Gastrocnemius medialis (tissue), 4 donors: ENCODE measurements at regions not wholly inside any gene's neighbourhood (a gene's known extent, or its start where the extent isn't known, plus 50 kb on each side); places are given as distances from the start of the nearest gene placed in this dataset.

Experiments used
- POLR2A ChIP-seq, 2 donors: fragments of 450-650 bp; IDR thresholded peaks; one replicate each; pipeline ENCODE4 v1.6.1; 2017; ENCODE audit warnings: antibody characterized with exemption in 2 of 2, mild to moderate bottlenecking in 2 of 2, moderate library complexity in 2 of 2
- TF ChIP-seq, protein P1 (sequence below), 5 experiments: fragments of 450-650 bp in 3 of 5; fragments of 200-600 bp in 2 of 5; sonication (generic) in 2 of 5; IDR thresholded peaks in 4 of 5; conservative IDR thresholded peaks in 1 of 5; 1 replicate in 4 of 5; 2 replicates in 1 of 5; pipeline ENCODE4 v1.5.1; 2016 to 2019; ENCODE audit warnings: antibody characterized with exemption in 5 of 5, mild to moderate bottlenecking in 3 of 5, moderate library complexity in 3 of 5

DNA sequence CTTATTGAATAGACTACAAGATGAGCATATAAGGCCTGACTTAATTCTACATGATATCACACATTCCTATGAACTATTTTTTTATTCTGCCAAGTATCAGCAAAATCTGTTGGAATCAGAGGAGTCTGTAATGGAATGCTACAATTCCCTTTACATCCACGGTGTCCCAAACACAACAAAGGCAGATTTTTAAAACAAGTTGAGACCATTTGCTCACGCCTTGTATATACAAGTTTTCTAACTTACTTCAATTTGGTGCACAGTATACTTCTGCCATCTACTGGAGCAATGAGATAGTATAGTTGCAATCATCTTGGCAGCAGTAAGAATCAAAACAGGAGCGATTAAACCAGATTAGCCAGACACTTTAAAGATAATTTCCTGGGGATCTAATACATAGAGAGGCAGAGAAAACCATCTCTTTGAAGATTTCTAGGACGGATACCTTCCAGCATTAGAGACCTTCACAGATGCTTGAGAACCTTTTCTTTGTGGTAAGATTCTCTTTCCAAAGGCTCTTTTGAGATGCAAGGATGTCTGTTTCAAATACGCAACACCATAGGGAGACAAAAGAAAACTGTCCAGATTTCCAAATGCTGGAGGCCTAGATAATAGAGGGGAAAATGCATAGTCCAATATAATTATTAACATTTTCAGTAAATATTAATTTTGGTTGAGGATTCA is 302.0 kb upstream of the MIR17HG start:
- TF ChIP-seq, protein P1, sequence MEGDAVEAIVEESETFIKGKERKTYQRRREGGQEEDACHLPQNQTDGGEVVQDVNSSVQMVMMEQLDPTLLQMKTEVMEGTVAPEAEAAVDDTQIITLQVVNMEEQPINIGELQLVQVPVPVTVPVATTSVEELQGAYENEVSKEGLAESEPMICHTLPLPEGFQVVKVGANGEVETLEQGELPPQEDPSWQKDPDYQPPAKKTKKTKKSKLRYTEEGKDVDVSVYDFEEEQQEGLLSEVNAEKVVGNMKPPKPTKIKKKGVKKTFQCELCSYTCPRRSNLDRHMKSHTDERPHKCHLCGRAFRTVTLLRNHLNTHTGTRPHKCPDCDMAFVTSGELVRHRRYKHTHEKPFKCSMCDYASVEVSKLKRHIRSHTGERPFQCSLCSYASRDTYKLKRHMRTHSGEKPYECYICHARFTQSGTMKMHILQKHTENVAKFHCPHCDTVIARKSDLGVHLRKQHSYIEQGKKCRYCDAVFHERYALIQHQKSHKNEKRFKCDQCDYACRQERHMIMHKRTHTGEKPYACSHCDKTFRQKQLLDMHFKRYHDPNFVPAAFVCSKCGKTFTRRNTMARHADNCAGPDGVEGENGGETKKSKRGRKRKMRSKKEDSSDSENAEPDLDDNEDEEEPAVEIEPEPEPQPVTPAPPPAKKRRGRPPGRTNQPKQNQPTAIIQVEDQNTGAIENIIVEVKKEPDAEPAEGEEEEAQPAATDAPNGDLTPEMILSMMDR (IDR thresholded peaks at IDR 0.05 in 4 of 5, conservative IDR thresholded peaks at IDR 0.05 in 1 of 5) = no peak
- no peak for TF ChIP-seq POLR2A (IDR thresholded peaks at IDR 0.05)
